ENCODE measurements at regions not wholly inside any gene's neighbourhood (a gene's known extent, or its start where the extent isn't known, plus 50 kb on each side); places are given as distances from the start of the nearest gene placed in this dataset.

GRCh38 chr7:23981314-23981713 lies 271.3 kb downstream of the STK31 start:
- 30 to 50% methylated on average over 1 of the region's 1 CpG for WGBS, 2 donors
- no peak for TF ChIP-seq CTCF (IDR thresholded peaks at IDR 0.05)
- TF ChIP-seq POLR2A (IDR thresholded peaks at IDR 0.05) = no peak
- H3K27ac ChIP-seq = no peak overlapping the region
- H3K4me1 ChIP-seq = no peaks in the 10 kb centered on the region
- H3K27me3 ChIP-seq = no peaks in the 10 kb centered on the region
- intact Hi-C loops (cut with DNase I) = no loop called here
- H3K36me3 ChIP-seq = no peaks in the 10 kb centered on the region
- no peak for DNase-seq
- H3K9me3 ChIP-seq = no peaks in the 10 kb centered on the region
- no peak overlapping the region for H3K4me3 ChIP-seq

- WGBS, 2 donors = 45 to 60% methylated on average over 3 of the region's 3 CpGs
Measured at GRCh38 chr7:23981758-23982157, 271.7 kb downstream of the STK31 start.

GRCh38 chr7:24005517-24005916 lies 278.5 kb upstream of the NPY start:
- intact Hi-C loops (cut with DNase I) = no loop called here
- no peaks in the 10 kb centered on the region for H3K4me1 ChIP-seq
- DNase-seq = no peak
- H3K36me3 ChIP-seq = no peaks in the 10 kb centered on the region
- H3K4me3 ChIP-seq = no peak overlapping the region
- TF ChIP-seq CTCF (IDR thresholded peaks at IDR 0.05) = no peak
- no peak for TF ChIP-seq POLR2A (IDR thresholded peaks at IDR 0.05)
- no peaks in the 10 kb centered on the region for H3K27me3 ChIP-seq
- WGBS, 2 donors = 45 to 94% methylated on average over 1 of the region's 1 CpG
- H3K27ac ChIP-seq = no peak overlapping the region
- peaks cover 0 to under 1% (median 0%) of the 10 kb centered on the region in 3 donors for H3K9me3 ChIP-seq

More at GRCh38 chr7:23981758-23982157, 271.7 kb downstream of the STK31 start:
- TF ChIP-seq CTCF (IDR thresholded peaks at IDR 0.05) = no peak
- Histone ChIP-seq H3K9me3 (no peaks in the 10 kb centered on the region), H3K27ac (no peak overlapping the region), H3K27me3 (no peaks in the 10 kb centered on the region), H3K4me3 (no peak overlapping the region), H3K36me3 (no peaks in the 10 kb centered on the region), H3K4me1 (no peaks in the 10 kb centered on the region)
- intact Hi-C loops (cut with DNase I) = no loop called here
- DNase-seq = no peak

- no peaks in the 10 kb centered on the region for H3K36me3 ChIP-seq
- intact Hi-C loops (cut with DNase I) = no loop called here
- no peak overlapping the region for H3K4me3 ChIP-seq
- DNase-seq = no peak
- peaks cover 0 to 6% (median 0%) of the 10 kb centered on the region in 3 donors for H3K9me3 ChIP-seq
- TF ChIP-seq CTCF (IDR thresholded peaks at IDR 0.05) (no peak), POLR2A (IDR thresholded peaks at IDR 0.05) (no peak)
- H3K27me3 ChIP-seq = no peaks in the 10 kb centered on the region
- 21 to 29% methylated on average over 1 of the region's 1 CpG for WGBS, 2 donors
- H3K27ac ChIP-seq = no peak overlapping the region
- H3K4me1 ChIP-seq = no peaks in the 10 kb centered on the region
Measured at GRCh38 chr7:24010495-24010894, 273.5 kb upstream of the NPY start.

- WGBS, 2 donors = 91 to 95% methylated on average over 1 of the region's 1 CpG
- Histone ChIP-seq H3K9me3 (no peaks in the 10 kb centered on the region), H3K27me3 (no peaks in the 10 kb centered on the region), H3K36me3 (no peaks in the 10 kb centered on the region), H3K4me1 (no peaks in the 10 kb centered on the region), H3K27ac (no peak overlapping the region), H3K4me3 (no peak overlapping the region)
- intact Hi-C loops (cut with DNase I) = no loop called here
- DNase-seq = no peak
- TF ChIP-seq POLR2A (IDR thresholded peaks at IDR 0.05) (no peak), CTCF (IDR thresholded peaks at IDR 0.05) (no peak)
Measured at GRCh38 chr7:24017519-24017918, 266.5 kb upstream of the NPY start.
